IPS-NIHi7 (cell line): ENCODE measurements at regions not wholly inside any gene's neighbourhood (a gene's known extent, or its start where the extent isn't known, plus 50 kb on each side); places are given as distances from the start of the nearest gene placed in this dataset.
A peak's percentile ranks its signal among the peaks of the same experiment; 100 is the strongest.
"Not testable (repeated sequence)": the region's sequence is repeated elsewhere in the genome, so short reads cannot be mapped to it uniquely, and the experiment has no call there.

Experiments used
- DNase-seq: peaks from one replicate; pipeline ENCODE4 v3.0.0; 2012; ENCODE audit warnings: mixed read lengths; ENCODE audit errors: extremely low spot score

GRCh38 chr12:4191642-4192041, 81.9 kb upstream of the CCND2 start:
- DNase-seq: no peak

GRCh38 chr12:4191149-4191548, 82.4 kb upstream of the CCND2 start:
- DNase-seq: no peak

DNA sequence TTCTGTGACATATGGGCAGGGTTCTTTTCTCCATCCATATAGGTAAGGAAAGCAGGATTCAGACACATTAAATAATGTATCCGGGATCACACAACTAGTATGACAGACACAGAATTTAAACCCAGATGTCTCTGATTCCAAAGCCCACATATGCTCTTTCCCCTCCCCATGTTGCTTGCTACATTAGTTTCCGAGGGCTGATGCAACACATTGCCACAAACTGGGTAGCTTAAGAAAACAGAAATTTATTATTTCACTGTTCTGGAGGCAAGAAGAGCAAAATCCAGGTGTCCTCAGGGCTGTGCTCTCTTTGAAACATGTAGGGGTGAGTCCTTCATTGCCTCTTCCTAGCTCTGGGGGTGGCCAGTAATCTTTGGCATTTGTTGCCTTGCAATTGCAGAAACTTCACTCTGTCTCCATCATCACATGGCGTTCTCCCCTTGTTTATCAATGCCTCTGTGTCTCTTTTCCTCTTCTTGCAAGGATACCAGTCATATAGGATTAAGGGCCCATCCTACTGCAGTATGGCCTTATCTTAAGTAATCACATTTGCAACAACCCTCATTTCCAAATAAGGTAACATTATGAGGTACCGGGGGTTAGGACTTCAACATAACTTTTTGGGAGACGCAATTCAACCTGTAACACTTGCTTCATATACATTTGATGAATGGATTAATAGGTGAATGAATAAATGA, 83.0 kb upstream of the CCND2 start:
- DNase-seq: no peak

DNA sequence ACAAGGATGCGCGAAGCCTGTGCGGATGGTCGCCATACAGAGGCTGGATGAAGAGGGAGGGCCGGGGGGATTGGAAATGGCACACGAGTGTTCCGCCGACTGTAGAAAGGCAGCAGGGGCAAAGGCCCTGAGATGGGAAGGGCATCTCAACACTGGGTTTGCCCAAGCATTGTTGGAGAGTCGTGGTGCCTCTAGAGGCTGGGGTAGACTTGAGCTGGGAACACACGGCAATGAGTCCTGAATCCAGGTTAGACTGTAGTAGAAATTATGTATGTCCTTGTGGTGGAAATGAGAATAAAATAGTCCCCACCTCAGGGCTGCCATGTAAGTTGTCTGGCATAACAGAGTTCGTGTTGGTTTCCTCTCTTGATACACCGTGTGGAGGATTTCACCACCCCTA, 83.8 kb upstream of the CCND2 start:
- no peak for DNase-seq

DNA sequence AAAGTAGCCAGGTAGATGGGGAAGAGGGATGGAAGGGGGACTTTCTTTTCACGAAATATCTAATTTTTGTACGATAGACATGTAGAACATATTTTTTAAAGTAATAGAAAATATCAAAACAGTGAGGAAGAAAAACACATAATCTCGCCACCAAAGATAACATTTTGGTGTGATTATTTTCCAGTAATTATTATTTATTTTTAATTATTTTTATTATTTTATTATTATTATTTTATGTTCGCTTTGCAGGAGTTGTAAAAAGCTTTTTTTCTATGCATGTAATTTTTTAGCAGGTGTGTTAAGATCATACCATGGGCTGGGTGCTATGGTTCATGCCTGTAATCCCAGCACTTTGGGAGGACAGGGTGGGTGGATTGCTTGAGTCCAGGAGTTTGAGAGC, 85.6 kb upstream of the CCND2 start:
- DNase-seq: no peak

DNA sequence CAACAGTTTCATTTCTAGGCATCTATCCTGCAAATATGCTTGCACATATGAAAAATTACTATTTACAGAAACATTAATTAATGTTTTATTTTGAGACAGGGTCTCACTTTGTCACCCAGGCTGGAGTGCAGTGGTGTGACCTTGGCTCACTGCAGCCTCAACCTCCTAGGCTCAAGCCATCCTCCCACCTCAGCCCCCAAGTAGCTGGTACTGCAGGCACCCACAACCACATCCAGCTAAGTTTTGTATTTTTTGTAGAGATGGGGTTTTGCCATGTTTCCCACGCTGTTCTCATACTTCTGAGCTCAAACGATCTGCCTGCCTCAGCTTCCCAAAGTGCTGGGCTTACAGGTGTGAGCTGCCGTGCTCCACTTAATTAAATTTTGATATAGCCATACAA, 86.2 kb upstream of the CCND2 start:
- not testable (repeated sequence) for DNase-seq

- DNase-seq: no peak
Measured at GRCh38 chr12:4178424-4179170, 95.0 kb upstream of the CCND2 start.

GRCh38 chr12:4177262-4177661, 96.3 kb upstream of the CCND2 start:
- DNase-seq: no peak

DNA sequence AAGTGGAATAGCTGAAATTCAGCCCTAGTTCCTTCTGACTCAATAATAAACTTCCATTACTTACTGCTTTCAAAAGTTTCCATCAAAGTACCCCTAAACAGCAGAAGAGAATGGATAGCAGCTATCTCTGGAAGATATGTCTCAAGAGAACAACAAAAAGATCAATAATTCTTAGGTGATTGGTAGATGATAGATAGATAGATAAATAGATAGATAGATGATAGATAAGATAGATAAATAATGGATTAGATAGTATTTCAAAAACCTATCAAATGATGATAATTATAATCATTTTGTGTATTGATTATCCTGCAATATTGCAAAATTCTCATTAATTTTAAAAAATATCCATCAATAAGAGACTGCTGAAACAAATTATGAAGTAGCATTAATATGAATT, 97.4 kb upstream of the CCND2 start:
- DNase-seq: no peak

- DNase-seq: no peak
Measured at GRCh38 chr12:4174417-4174816, 99.1 kb upstream of the CCND2 start.

GRCh38 chr12:4172999-4173398, 100.6 kb upstream of the CCND2 start:
- no peak for DNase-seq

DNA sequence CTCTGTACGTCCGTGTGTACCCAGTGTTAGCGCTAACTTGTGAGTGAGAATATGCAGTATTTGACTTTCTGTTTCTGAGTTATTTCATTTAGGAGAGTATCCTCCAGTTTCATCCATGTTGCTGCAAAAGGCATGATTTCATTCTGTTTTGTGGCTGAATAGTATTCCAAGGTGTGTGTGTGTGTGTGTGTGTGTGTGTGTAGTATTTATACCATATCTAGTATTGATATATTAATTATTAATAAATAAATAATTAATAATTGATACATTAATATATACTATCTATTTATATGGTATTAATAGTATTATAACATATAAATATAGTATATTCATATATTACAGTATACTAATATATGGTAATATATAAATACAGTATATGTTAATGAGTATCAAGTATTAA, 101.8 kb upstream of the CCND2 start:
- no peak for DNase-seq

DNA sequence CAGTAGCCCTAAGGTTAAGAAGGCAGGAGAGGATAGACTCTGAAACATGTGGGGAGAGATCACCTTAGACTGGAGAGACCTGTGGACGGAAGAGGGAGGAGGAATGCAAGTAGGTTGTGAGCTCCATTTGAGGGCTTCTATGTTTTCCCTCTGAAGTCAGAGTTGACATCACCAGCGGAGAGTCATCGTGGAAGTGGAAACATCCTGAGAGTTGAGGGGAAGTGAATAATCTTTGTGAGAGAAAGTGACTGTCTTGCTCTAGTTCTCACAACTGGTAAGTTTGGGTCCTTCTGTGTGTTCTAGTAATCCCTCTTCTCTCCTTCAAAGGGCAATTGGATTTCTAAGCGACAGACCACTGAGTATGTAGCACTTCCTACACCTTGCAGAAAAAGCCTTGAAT, 103.6 kb upstream of the CCND2 start:
- no peak for DNase-seq

DNA sequence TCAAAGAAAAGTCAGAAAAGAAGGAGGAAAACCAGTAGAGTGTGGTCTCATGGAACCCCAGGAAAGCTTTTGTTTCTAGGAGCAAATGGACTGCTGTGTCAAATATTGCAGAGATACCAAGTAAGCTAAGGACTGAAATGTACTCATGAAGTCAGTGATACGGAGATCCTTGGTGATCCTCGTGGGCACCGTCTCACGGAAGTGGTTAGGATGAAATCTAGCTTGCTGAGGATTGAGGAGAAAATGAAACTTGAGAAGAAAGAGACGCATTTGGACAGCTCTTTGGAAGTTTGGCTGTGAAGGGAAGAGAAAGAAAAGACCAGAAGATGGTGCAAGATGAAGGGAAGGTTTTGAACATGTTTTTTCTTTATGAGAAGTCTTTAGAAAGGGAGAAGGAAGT, 104.0 kb upstream of the CCND2 start:
- DNase-seq: no peak

DNA sequence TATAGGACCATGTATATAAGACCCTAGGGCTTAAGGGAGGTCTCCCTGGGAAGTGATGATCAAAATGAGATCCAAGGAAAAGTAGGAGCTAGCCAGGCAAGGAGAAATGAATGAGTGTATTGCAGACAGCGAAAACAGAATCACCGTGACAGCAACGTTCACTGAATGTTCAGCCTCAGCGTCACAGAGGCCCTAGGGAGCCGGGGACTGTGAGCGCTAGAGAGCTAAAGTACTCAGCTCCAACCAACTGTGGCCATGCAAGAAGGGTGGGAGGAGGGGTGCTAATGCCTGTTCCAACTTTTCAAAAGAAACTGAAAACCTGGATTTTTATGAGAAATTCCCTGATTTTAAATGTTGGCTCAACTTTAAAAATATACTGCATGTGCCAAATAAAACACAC, 105.5 kb upstream of the CCND2 start:
- DNase-seq: no peak

DNA sequence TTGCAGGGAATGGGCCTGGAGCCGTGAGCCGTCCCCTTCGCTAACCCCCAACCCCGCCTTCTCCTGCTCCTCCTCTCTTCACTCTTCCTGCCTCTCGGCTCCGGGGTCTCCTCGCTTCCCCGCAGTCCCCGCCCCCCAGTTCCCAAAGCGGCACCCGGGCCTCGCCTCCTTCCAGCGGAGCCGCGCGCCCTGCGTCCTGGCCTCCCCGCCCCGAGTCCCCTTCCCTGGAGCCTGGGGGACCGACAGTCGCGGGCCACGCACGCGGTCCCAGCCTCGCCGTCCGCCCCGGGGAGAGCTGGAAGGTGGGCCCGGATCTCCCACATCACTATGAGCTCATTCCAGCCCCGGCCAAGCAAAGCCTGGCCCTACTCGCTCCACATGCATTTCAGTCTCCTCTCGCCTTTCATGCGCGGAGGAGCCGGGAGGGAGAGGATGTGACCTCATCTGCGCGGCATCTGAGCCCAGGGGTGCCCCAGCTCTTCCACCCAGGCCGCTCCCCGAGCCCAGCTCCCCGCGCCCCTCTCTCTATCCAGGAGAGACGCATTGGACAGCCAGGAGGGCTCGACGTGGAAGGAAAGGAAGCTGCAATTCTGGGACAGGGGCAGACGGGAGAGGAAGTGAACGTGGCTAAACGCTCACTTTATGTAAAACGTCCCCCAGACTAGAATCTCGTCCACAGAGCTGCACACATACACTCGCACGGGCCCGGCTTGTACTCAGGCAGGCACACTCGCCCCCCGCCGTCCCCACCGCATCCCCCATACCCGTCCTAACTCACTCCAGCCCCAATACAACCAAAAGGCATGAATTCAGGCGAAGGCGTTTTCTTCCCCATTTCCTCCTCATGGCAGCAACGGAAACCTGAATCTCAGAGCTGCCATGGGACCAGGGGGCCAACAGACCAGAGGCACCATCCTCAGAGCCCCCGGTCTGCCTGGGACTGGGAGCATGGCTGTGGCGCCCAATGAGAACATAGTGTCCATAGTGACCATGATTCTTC, 108.7 kb upstream of the CCND2 start:
- peak; percentile 72 for DNase-seq

GRCh38 chr12:4164188-4164558, 109.4 kb upstream of the CCND2 start:
- no peak for DNase-seq

GRCh38 chr12:4161718-4162117, 111.8 kb upstream of the CCND2 start:
- DNase-seq: no peak

DNA sequence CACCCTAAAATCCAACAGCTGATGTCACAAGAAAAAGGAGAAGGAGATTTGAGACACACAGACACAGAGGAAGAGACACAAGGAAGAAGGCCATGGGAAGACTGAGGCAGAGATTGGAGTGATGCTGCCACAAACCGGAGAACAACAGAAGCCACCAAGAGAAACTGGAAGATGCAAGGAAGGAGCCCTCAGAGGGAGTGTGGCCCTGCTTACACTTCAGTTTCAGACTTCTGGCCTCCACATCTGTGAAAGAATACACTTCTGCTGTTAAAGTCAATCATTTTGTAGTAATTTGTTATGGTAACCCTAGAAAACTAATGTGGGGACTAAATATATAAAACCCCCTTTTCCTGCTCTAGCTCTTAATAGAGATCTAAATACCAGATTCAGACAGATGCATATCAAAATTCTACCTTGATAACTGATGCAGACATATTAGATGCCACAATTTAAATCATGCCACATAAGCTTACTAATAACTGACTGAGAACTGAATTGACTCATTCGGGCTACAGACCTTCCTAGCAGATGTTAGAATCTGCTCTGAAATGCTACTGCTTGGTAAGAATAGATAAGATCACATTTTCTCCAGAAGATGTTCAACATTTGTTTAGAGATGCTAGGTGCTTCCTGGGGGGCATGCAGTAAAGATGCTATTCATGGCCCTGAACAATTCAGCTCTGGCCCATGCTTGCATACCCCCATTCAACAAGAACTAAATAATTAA, 113.1 kb upstream of the CCND2 start:
- DNase-seq: no peak

DNA sequence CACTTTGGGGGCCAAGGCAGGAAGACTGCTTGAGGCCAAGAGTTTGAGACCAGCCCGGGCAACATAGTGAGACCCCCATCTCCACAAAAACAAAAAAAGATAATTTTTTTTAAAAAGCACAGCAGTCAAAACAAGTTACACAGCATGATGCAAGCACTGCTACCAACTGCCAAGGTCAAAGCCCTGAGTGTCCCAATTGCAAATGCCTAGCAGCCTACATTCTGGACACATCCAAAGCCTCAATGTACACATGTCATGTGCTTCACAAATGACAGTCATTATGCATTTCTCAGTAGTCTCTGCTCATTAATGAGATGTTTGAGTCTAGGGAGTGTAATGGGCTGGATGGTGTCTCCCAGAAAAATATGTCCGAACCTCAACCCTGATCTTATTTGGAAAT, 113.7 kb upstream of the CCND2 start:
- DNase-seq: no peak

- no peak for DNase-seq
Measured at GRCh38 chr12:4158306-4158705, 115.3 kb upstream of the CCND2 start.

DNA sequence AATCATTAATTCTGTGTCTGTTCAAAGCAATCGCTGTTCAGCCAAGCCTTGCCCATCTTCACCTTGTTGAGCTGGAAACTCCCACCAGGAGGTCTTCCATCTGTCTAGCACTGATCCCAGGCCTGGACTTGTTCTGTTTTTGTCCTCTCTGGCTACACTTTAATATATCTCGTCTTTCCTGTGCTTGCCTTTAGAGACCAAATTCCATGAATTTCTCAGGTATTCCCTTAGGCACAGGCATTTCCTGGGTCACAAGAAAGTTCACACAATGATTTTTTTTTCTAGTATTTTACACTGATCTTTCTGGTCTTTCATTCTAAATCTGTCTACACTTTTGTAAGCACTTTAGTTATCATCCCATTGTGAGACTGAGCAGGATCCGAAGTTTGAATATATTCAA, 116.4 kb upstream of the CCND2 start:
- DNase-seq: no peak
